ENCODE measurements at regions not wholly inside any gene's neighbourhood (a gene's known extent, or its start where the extent isn't known, plus 50 kb on each side); places are given as distances from the start of the nearest gene placed in this dataset.

DNA sequence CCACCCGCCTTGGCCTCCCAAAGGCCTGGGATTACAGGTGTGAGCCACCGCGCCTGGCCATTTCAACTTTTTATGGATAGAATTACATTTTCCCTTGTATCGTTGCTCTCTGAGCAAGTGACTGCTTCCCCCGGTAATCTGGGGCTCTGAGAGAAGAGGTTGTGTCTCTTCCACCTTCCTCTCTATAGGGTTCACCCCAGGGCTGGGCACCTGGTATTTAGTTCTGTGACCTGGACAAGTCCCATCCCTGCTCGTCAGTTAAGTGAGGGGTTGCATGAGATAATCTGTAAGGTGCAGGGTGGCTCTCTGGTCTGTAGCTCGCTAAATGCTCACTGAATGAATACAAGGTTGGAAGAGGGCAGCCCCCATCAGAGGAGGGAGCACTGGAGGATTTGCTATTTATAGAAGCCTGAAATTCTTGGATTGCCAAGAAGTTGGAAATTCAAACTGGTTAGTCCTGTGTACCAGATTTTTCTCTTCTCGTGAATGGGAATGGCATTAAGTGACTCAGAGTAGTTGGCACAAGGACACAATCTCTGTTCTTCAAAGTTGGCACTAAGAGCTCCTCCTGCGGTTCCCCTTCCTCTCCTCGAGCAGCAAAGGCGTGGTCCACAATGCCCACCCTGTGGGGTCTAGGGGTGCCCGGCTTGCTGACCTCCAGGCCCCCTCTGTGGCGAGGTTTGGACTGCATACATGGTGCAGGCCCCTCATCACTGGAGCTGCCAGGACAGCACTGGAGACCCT lies 68.1 kb upstream of the DLG1 start:
- no peak for TF ChIP-seq POLR2A (IDR thresholded peaks at IDR 0.05; ENCODE audit: low read depth, low read length)
- TF ChIP-seq POLR2AphosphoS5 (IDR thresholded peaks at IDR 0.05; ENCODE audit: low read depth, low read length), result no peak
- no peak for TF ChIP-seq TAF1 (IDR thresholded peaks at IDR 0.05; ENCODE audit: borderline replicate concordance, low read depth, low read length)
